CD8-positive, alpha-beta memory T cell (primary cell): ENCODE measurements at regions not wholly inside any gene's neighbourhood (a gene's known extent, or its start where the extent isn't known, plus 50 kb on each side); places are given as distances from the start of the nearest gene placed in this dataset.
"Not testable (repeated sequence)": the region's sequence is repeated elsewhere in the genome, so short reads cannot be mapped to it uniquely, and the experiment has no call there.

ENCODE experiments used
- CTCF ChIA-PET: fragments of 350-600 bp; sonication (Branson Sonifier 250); formaldehyde crosslinking; loops from one replicate; lab custom pipeline; 2021; ENCODE audit warnings: antibody characterized with exemption; lab: Charles Lee
- POLR2A ChIA-PET: fragments of 350-600 bp; sonication (Branson Sonifier 250); formaldehyde crosslinking; loops from one replicate; lab custom pipeline; 2021; ENCODE audit warnings: antibody characterized with exemption; lab: Charles Lee
- DNase-seq, 5 donors: peaks; one replicate each; pipeline versions ENCODE4 v3.0.0 to v3.0.0-alpha.2; 2020 to 2022; ENCODE audit warnings: mixed read lengths in 1 of 5
- H3K27ac ChIP-seq: one replicate; pipeline ENCODE4 v1.7.0; 2013; ENCODE audit warnings: low read depth, mild to moderate bottlenecking, low read length, moderate library complexity
- H3K27me3 ChIP-seq: 2 replicates; pipeline ENCODE4 v1.7.0; 2013; ENCODE audit warnings: low read length, mild to moderate bottlenecking; ENCODE audit not compliant: insufficient read depth, poor library complexity, severe bottlenecking
- H3K36me3 ChIP-seq: 2 replicates; pipeline ENCODE4 v1.7.0; 2013; ENCODE audit warnings: mild to moderate bottlenecking, low read length, moderate library complexity; ENCODE audit not compliant: insufficient read depth
- H3K4me1 ChIP-seq: 2 replicates; pipeline ENCODE4 v1.7.0; 2013; ENCODE audit warnings: mild to moderate bottlenecking, low read length, moderate library complexity; ENCODE audit not compliant: insufficient read depth
- H3K4me3 ChIP-seq: 2 replicates; pipeline ENCODE4 v1.7.0; 2013; ENCODE audit warnings: mild to moderate bottlenecking, low read length
- H3K9me3 ChIP-seq: 2 replicates; pipeline ENCODE4 v1.7.0; 2013; ENCODE audit warnings: mild to moderate bottlenecking, low read length
- H3K27ac Mint-ChIP-seq, 8 donors: one replicate each; pipeline ENCODE4 v1.8.0; 2020 to 2021; ENCODE audit warnings: mixed read lengths in 8 of 8, mild to moderate bottlenecking in 6 of 8, inconsistent platforms in 3 of 8, moderate library complexity in 3 of 8
- H3K27me3 Mint-ChIP-seq, 2 donors: one replicate each; pipeline ENCODE4 v1.8.0; 2020 to 2021; ENCODE audit warnings: mixed read lengths in 2 of 2, mild to moderate bottlenecking in 1 of 2, moderate library complexity in 1 of 2
- H3K36me3 Mint-ChIP-seq, 3 donors: one replicate each; pipeline ENCODE4 v1.8.0; 2020 to 2021; ENCODE audit warnings: mixed read lengths in 3 of 3, inconsistent platforms in 1 of 3, mild to moderate bottlenecking in 1 of 3
- H3K4me1 Mint-ChIP-seq, 3 donors: one replicate each; pipeline ENCODE4 v1.8.0; 2020 to 2021; ENCODE audit warnings: mixed read lengths in 3 of 3, inconsistent platforms in 1 of 3, mild to moderate bottlenecking in 1 of 3
- H3K4me3 Mint-ChIP-seq, 7 donors: one replicate each; pipeline ENCODE4 v1.8.0; 2020 to 2021; ENCODE audit warnings: mixed read lengths in 7 of 7, mild to moderate bottlenecking in 6 of 7, moderate library complexity in 4 of 7, inconsistent platforms in 2 of 7
- H3K9me3 Mint-ChIP-seq, 5 donors: one replicate each; pipeline ENCODE4 v1.8.0; 2020 to 2022; ENCODE audit warnings: mixed read lengths in 5 of 5, mild to moderate bottlenecking in 3 of 5, moderate library complexity in 2 of 5, inconsistent platforms in 1 of 5

DNA sequence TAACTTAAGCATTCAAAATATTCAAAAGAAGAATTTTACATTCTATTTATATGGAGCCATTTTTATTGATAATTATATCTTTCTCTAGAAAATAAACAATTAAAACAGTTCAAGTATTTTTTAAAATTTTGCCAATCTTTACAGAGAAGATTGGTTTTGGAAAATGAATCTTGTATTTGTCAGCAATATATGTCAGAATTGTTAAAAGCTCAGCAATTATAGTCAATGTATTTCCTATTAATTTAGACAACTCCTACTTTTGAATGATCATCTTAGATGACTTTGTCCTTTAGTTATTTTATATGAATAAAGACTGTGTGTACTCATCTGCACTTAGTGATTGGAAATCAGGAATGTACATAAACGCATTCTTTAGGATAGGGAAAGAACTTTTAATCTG, 223.9 kb upstream of the MAD2L1 start:
- H3K27me3 Mint-ChIP-seq = peaks cover 0 to 2% of the 10 kb centered on the region in 2 donors
- Histone ChIP-seq H3K9me3 (no peaks in the 10 kb centered on the region), H3K36me3 (no peaks in the 10 kb centered on the region), H3K27ac (no peak overlapping the region), H3K27me3 (no peaks in the 10 kb centered on the region), H3K4me1 (no peaks in the 10 kb centered on the region), H3K4me3 (no peak overlapping the region)
- no peak overlapping the region for H3K4me3 Mint-ChIP-seq
- no peak overlapping the region for H3K27ac Mint-ChIP-seq
- no peak for DNase-seq
- H3K4me1 Mint-ChIP-seq = no peaks in the 10 kb centered on the region
- H3K9me3 Mint-ChIP-seq = no peaks in the 10 kb centered on the region
- ChIA-PET CTCF (no interaction called here), POLR2A (no interaction called here)
- H3K36me3 Mint-ChIP-seq = no peaks in the 10 kb centered on the region

- H3K4me3 Mint-ChIP-seq = no peak overlapping the region
- DNase-seq = no peak
- H3K27ac Mint-ChIP-seq = no peak overlapping the region
- Histone ChIP-seq H3K27ac (no peak overlapping the region), H3K27me3 (no peaks in the 10 kb centered on the region), H3K4me1 (no peaks in the 10 kb centered on the region), H3K36me3 (no peaks in the 10 kb centered on the region), H3K9me3 (no peaks in the 10 kb centered on the region), H3K4me3 (no peak overlapping the region)
- peaks cover 0 to 3% (median 0%) of the 10 kb centered on the region in 5 donors for H3K9me3 Mint-ChIP-seq
- no peaks in the 10 kb centered on the region for H3K27me3 Mint-ChIP-seq
- POLR2A ChIA-PET = no interaction called here
- no peaks in the 10 kb centered on the region for H3K36me3 Mint-ChIP-seq
- H3K4me1 Mint-ChIP-seq = no peaks in the 10 kb centered on the region
- CTCF ChIA-PET = no interaction called here
Measured at GRCh38 chr4:120286813-120287212, 220.2 kb upstream of the MAD2L1 start.

DNA sequence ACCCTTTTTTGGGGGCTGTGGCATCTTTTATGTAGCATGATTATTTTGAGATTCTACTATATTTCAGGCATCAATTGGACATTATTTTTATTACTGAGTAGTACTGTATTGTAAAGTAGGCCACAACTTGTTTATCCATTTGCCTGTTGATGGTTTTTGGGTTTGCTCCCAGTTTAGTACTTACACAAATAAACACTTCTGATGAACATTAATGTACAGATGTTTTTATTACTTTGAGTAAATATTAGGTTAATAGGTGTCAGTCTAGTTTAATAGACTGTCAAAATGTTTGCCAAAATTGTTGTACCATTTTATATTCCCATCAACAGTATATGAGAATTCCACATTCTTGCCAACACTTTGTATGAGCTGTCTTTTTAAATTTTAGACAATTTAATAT, 214.9 kb upstream of the MAD2L1 start:
- no peak overlapping the region for H3K4me3 ChIP-seq
- DNase-seq = no peak
- Mint-ChIP-seq H3K27ac (no peak overlapping the region), H3K4me1 (no peaks in the 10 kb centered on the region), H3K27me3 (no peaks in the 10 kb centered on the region), H3K36me3 (no peaks in the 10 kb centered on the region), H3K9me3 (peaks cover 0 to 3% (median 0%) of the 10 kb centered on the region in 5 donors), H3K4me3 (no peak overlapping the region)
- CTCF ChIA-PET = no interaction called here
- no peaks in the 10 kb centered on the region for H3K9me3 ChIP-seq
- H3K27ac ChIP-seq = no peak overlapping the region
- POLR2A ChIA-PET = no interaction called here
- H3K27me3 ChIP-seq = no peaks in the 10 kb centered on the region
- no peaks in the 10 kb centered on the region for H3K4me1 ChIP-seq
- H3K36me3 ChIP-seq = no peaks in the 10 kb centered on the region

GRCh38 chr4:120277391-120277790, 210.7 kb upstream of the MAD2L1 start:
- POLR2A ChIA-PET = no interaction called here
- Histone ChIP-seq H3K36me3 (no peaks in the 10 kb centered on the region), H3K27me3 (no peaks in the 10 kb centered on the region), H3K9me3 (no peaks in the 10 kb centered on the region), H3K27ac (no peak overlapping the region), H3K4me3 (no peak overlapping the region), H3K4me1 (no peaks in the 10 kb centered on the region)
- CTCF ChIA-PET = no interaction called here
- Mint-ChIP-seq H3K27ac (no peak overlapping the region), H3K36me3 (peaks cover 0 to 2% (median 0%) of the 10 kb centered on the region in 3 donors), H3K27me3 (no peaks in the 10 kb centered on the region), H3K4me1 (no peaks in the 10 kb centered on the region), H3K9me3 (peaks cover 0 to 2% (median 0%) of the 10 kb centered on the region in 5 donors), H3K4me3 (no peak overlapping the region)
- DNase-seq = no peak

GRCh38 chr4:120266602-120267001, 200.0 kb upstream of the MAD2L1 start:
- Mint-ChIP-seq H3K27ac (no peak overlapping the region), H3K27me3 (no peaks in the 10 kb centered on the region), H3K4me1 (no peaks in the 10 kb centered on the region), H3K9me3 (peaks cover 0 to 3% (median under 1%) of the 10 kb centered on the region in 5 donors), H3K36me3 (no peaks in the 10 kb centered on the region), H3K4me3 (no peak overlapping the region)
- Histone ChIP-seq H3K4me1 (no peaks in the 10 kb centered on the region), H3K27me3 (no peaks in the 10 kb centered on the region), H3K27ac (no peak overlapping the region), H3K36me3 (no peaks in the 10 kb centered on the region), H3K9me3 (no peaks in the 10 kb centered on the region), H3K4me3 (no peak overlapping the region)
- CTCF ChIA-PET = no interaction called here
- DNase-seq = no peak
- POLR2A ChIA-PET = no interaction called here

DNA sequence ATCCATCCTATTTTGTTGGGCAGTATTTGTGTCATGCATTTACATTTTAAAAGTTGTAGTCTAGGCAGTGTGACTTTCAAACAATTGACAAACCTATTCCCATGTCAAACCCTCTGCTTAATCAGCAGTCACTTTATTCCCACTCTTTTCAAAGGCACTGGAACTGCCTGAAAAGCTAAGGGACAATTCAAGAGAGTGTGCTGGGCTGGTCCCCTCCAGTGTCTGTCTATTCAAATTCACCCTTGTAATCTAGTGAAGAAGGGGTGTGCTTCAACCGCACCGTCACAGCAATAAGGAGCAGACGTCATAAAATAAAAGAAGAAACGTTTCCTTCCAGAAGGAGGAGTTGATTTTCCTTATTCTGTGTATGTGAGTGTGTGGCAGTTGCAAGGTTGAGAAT, 197.0 kb upstream of the MAD2L1 start:
- Mint-ChIP-seq H3K27ac (no peak overlapping the region), H3K36me3 (no peaks in the 10 kb centered on the region), H3K9me3 (peaks cover 0 to 8% (median 0%) of the 10 kb centered on the region in 5 donors), H3K4me3 (no peak overlapping the region), H3K27me3 (peaks cover 0 to 3% of the 10 kb centered on the region in 2 donors), H3K4me1 (no peaks in the 10 kb centered on the region)
- Histone ChIP-seq H3K27me3 (no peaks in the 10 kb centered on the region), H3K4me1 (no peaks in the 10 kb centered on the region), H3K4me3 (no peak overlapping the region), H3K9me3 (no peaks in the 10 kb centered on the region), H3K36me3 (no peaks in the 10 kb centered on the region), H3K27ac (no peak overlapping the region)
- POLR2A ChIA-PET = no interaction called here
- DNase-seq = no peak
- CTCF ChIA-PET = no interaction called here

DNA sequence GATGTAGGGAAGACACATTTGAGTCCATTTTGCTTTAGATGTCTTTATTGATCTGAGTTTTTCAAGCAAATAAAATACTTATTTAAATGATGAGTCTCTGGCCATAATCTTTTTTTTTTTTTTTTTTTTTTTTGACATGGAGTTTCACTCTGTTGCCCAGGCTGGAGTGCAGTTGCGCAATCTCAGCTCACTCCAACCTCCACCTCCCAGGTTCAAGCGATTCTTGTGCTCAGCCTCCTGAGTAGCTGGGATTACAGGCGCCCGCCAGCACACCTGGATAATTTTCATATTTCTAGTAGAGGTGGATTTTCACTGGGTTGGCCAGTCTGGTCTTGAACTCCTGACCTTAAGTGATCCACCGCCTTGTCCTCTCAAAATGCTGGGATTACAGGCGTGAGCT, 194.5 kb upstream of the MAD2L1 start:
- CTCF ChIA-PET = no interaction called here

DNA sequence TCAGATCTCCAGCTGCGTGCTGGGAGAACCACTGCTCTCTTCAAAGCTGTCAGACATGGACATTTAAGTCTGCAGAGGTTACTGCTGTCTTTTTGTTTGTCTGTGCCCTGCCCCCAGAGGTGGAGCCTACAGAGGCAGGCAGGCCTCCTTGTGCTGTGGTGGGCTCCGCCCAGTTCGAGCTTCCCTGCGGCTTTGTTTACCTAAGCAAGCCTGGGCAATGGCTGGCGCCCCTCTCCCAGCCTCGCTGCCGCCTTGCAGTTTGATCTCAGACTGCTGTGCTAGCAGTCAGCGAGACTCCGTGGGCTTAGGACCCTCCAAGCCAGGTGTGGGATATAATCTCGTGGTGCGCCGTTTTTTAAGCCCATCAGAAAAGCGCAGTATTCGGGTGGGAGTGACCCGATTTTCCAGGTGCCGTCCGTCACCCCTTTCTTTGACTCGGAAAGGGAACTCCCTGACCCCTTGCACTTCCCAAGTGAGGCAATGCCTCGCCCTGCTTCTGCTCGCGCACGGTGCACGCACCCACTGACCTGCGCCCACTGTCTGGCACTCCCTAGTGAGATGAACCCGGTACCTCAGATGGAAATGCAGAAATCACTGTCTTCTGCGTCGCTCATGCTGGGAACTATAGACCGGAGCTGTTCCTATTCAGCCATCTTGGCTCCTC, 189.6 kb upstream of the MAD2L1 start:
- H3K4me3 Mint-ChIP-seq, H3K4me3 ChIP-seq, H3K27ac Mint-ChIP-seq, H3K4me1 ChIP-seq, DNase-seq, CTCF ChIA-PET, H3K9me3 Mint-ChIP-seq, H3K9me3 ChIP-seq, H3K36me3 Mint-ChIP-seq, H3K27me3 ChIP-seq, H3K36me3 ChIP-seq, H3K4me1 Mint-ChIP-seq, H3K27me3 Mint-ChIP-seq, POLR2A ChIA-PET, H3K27ac ChIP-seq: not testable (repeated sequence)

More for the DNA sequence above, 194.5 kb upstream of the MAD2L1 start:
- Mint-ChIP-seq H3K4me3 (no peak overlapping the region), H3K27ac (no peak overlapping the region), H3K9me3 (peaks cover 0 to 12% (median 3%) of the 10 kb centered on the region in 5 donors), H3K27me3 (peaks cover 0 to 6% of the 10 kb centered on the region in 2 donors), H3K36me3 (no peaks in the 10 kb centered on the region), H3K4me1 (no peaks in the 10 kb centered on the region)
- DNase-seq = no peak
- Histone ChIP-seq H3K27me3 (no peaks in the 10 kb centered on the region), H3K4me3 (no peak overlapping the region), H3K9me3 (no peaks in the 10 kb centered on the region), H3K4me1 (no peaks in the 10 kb centered on the region), H3K27ac (no peak overlapping the region), H3K36me3 (no peaks in the 10 kb centered on the region)
- POLR2A ChIA-PET = no interaction called here
